GM19351 (cell line): ENCODE measurements at regions not wholly inside any gene's neighbourhood (a gene's known extent, or its start where the extent isn't known, plus 50 kb on each side); places are given as distances from the start of the nearest gene placed in this dataset.

Source experiments
- ATAC-seq: cut with Tn5 transposase; IDR thresholded peaks from one replicate; pipeline ENCODE4 v1.9.1; 2021; ENCODE audit warnings: mild to moderate bottlenecking, moderate library complexity; ENCODE audit not compliant: unreplicated experiment

- no peak for ATAC-seq
Observed at GRCh38 chr12:94094700-94095099, 53.7 kb upstream of the PLXNC1 start.

- no peak for ATAC-seq
Observed at GRCh38 chr12:94095618-94096017, 52.8 kb upstream of the PLXNC1 start.

GRCh38 chr12:94098466-94098865, 49.9 kb upstream of the PLXNC1 start:
- ATAC-seq = no peak
